Stimulated activated CD4-positive, alpha-beta T cell treated with anti-CD3 and anti-CD28 coated beads, TNF-alpha, amount 100 ng/mL, for 24 hours (primary cell): ENCODE measurements at regions not wholly inside any gene's neighbourhood (a gene's known extent, or its start where the extent isn't known, plus 50 kb on each side); places are given as distances from the start of the nearest gene placed in this dataset.
"Not testable (repeated sequence)": the region's sequence is repeated elsewhere in the genome, so short reads cannot be mapped to it uniquely, and the experiment has no call there.

Experiments used
- DNase-seq, 3 experiments: peaks; one replicate each; pipeline ENCODE4 v3.0.0-alpha.2; 2020; ENCODE audit warnings: low read depth in 3 of 3

DNA sequence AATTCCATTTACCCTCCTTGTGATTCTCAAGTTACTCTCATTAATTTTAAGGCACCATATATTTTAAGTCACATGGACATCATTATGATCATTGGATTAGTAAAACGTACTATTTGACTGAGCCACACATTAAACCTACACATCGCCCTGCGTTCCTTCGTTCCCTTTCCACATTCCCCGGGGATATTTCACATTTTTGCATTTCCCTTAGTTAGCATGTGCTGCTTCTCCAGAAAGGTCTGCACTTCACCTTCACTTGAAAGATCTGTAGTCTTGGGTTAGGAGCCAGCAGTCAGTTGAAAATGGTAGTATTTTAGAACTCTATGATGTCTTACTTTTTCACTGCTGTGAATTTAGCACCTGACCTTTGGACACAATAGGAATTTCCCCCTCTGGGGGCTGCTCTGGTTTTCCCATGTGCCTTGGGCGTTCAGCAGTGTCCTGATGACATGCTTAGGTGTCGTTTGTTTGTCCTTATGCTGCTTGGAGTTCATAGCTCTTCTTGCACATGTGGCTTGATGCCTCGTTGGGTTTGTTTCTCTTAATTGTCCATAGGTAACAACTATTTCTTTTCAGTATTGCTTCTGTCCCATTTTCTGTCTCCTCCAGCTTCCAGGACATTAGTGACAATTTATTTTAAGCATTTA is 56.9 kb upstream of the NBPF20 start:
- DNase-seq: not testable (repeated sequence)

DNA sequence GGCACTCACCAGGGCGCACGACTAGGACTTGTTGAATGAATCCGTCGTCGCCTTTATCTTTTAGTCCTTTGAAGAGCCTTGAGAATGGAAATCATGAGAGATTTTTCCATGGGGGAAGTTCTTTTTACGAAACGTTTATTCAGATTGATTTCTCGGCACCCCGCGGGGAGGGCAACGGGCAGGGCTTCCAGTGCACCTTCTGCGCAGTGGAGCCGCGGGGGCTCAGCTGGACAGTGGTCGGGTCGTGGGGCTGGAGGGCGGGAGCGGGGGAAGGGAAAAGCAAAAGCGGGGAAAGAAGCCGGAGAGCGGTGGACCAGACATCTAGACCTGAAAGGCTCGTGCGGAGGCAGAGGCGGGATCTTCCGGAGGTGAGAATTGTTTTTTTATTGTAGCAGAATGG is 50.6 kb upstream of the NBPF20 start:
- peak in 1 of 3 experiments; percentile 9 for DNase-seq

DNA sequence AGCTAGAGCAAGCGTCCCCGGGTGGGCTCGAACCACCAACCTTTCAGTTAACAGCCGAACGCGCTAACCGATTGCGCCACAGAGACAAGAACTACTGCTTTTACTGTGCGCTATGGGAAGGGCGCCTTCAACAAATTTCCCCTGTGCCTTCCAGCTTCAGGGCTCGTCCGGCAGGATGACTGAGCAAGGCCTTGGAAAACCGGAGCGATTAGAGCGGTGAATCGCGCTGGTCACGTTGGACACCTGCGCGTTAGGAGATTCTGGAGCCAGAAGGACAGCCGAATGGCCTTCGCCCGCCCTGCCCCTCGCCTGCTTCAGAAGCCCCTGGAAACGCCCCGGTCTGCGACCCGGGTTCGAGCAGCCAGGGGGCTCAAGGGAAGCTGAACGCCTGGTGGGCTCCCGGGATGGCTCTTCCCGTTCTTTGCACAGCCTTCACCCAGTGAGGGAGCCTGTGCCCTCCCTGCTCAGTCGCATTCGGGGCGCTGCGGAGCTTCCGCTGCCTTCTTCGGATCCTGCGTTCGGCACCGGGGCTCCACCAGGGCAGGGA is 50.0 kb upstream of the NBPF20 start:
- peak in 1 of 3 experiments; percentile 59 for DNase-seq
